ENCODE measurements at regions not wholly inside any gene's neighbourhood (a gene's known extent, or its start where the extent isn't known, plus 50 kb on each side); places are given as distances from the start of the nearest gene placed in this dataset.

GRCh38 chr2:223161873-223162458 lies 110.0 kb downstream of the KCNE4 start:
- H3K9me3 ChIP-seq (ENCODE audit: low read length): no peaks in the 10 kb centered on the region
- no peak for DNase-seq
- no peak overlapping the region for H2AFZ ChIP-seq (ENCODE audit: low read length)
- no TSS peak for BruUV-seq (replicated peaks)
- no peaks in the 10 kb centered on the region for H3F3A ChIP-seq (ENCODE audit: low read length, unreplicated experiment)
- TF ChIP-seq CTCF (conservative IDR thresholded peaks at IDR 0.05; ENCODE audit: low read depth, low read length): no peak
- H3K9me2 ChIP-seq (replicated peaks; ENCODE audit: low read length): no peaks in the 10 kb centered on the region
- no peak for ATAC-seq
- H4K20me1 ChIP-seq (ENCODE audit: low read length): no peaks in the 10 kb centered on the region
- H3K79me2 ChIP-seq (ENCODE audit: low read length): no peaks in the 10 kb centered on the region
- ChIA-PET POLR2A (ENCODE audit: unreplicated experiment) (no interaction called here), CTCF (no interaction called here)
- no peaks in the 10 kb centered on the region for H3K36me3 ChIP-seq (ENCODE audit: low read depth, low read length)
- no peak overlapping the region for H3K9ac ChIP-seq (ENCODE audit: low read length)
- H3K4me3 ChIP-seq (ENCODE audit: low read length): no peak overlapping the region
- intact Hi-C loops (cut with micrococcal nuclease): no loop called here
- no peaks in the 10 kb centered on the region for H3K4me1 ChIP-seq (ENCODE audit: insufficient read depth, low read length)
- no peak overlapping the region for H3K27ac ChIP-seq (ENCODE audit: low read length)
- H3K27me3 ChIP-seq (ENCODE audit: low read length): peaks cover 43% of the 10 kb centered on the region
- no peak overlapping the region for H3K4me2 ChIP-seq (ENCODE audit: low read length)

- Histone ChIP-seq H3K9me2 (replicated peaks; ENCODE audit: low read length) (no peaks in the 10 kb centered on the region), H3K27ac (ENCODE audit: low read length) (no peak overlapping the region), H3K4me2 (ENCODE audit: low read length) (no peak overlapping the region), H3K27me3 (ENCODE audit: low read length) (peaks cover 19% of the 10 kb centered on the region), H3K9me3 (ENCODE audit: low read length) (no peaks in the 10 kb centered on the region), H3K9ac (ENCODE audit: low read length) (no peak overlapping the region), H2AFZ (ENCODE audit: low read length) (no peak overlapping the region), H3K4me3 (ENCODE audit: low read length) (no peak overlapping the region), H3K79me2 (ENCODE audit: low read length) (no peaks in the 10 kb centered on the region), H4K20me1 (ENCODE audit: low read length) (no peaks in the 10 kb centered on the region), H3F3A (ENCODE audit: low read length, unreplicated experiment) (no peaks in the 10 kb centered on the region), H3K4me1 (ENCODE audit: insufficient read depth, low read length) (no peaks in the 10 kb centered on the region), H3K36me3 (ENCODE audit: low read depth, low read length) (no peaks in the 10 kb centered on the region)
- intact Hi-C loops (cut with micrococcal nuclease): no loop called here
- ChIA-PET CTCF (no interaction called here), POLR2A (ENCODE audit: unreplicated experiment) (no interaction called here)
- no peak for DNase-seq
- TF ChIP-seq EZH2phosphoT487 (IDR thresholded peaks at IDR 0.05; ENCODE audit: borderline replicate concordance, low read length) (no peak), CTCF (conservative IDR thresholded peaks at IDR 0.05; ENCODE audit: low read depth, low read length) (no peak), EZH2 (IDR thresholded peaks at IDR 0.05; ENCODE audit: low read length, unreplicated experiment) (no peak)
- no peak for ATAC-seq
- BruUV-seq (replicated peaks): no TSS peak
Measured at GRCh38 chr2:223165423-223166214, 113.6 kb downstream of the KCNE4 start.

DNA sequence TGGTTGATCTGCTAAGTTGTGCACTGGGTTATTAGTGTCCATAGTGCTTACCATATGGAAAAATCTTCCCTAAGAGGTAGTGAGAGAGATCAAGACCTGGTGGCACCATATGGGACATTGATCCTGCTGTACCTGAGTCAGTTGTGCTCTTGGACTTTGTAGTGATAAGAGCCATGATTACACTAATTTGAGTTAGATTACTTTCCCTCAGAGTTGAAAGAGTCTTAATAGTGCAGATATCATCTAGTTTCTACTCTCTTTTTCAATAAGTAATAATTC lies 114.2 kb downstream of the KCNE4 start:
- intact Hi-C loops (cut with micrococcal nuclease): no loop called here
- Histone ChIP-seq H3K9me2 (replicated peaks; ENCODE audit: low read length) (no peaks in the 10 kb centered on the region), H3K36me3 (ENCODE audit: low read depth, low read length) (no peaks in the 10 kb centered on the region), H2AFZ (ENCODE audit: low read length) (no peak overlapping the region), H3K27me3 (ENCODE audit: low read length) (peaks cover 14% of the 10 kb centered on the region), H3F3A (ENCODE audit: low read length, unreplicated experiment) (no peaks in the 10 kb centered on the region), H3K4me1 (ENCODE audit: insufficient read depth, low read length) (no peaks in the 10 kb centered on the region), H3K4me3 (ENCODE audit: low read length) (no peak overlapping the region), H3K9ac (ENCODE audit: low read length) (no peak overlapping the region), H3K4me2 (ENCODE audit: low read length) (no peak overlapping the region), H3K27ac (ENCODE audit: low read length) (no peak overlapping the region), H3K79me2 (ENCODE audit: low read length) (no peaks in the 10 kb centered on the region), H3K9me3 (ENCODE audit: low read length) (no peaks in the 10 kb centered on the region), H4K20me1 (ENCODE audit: low read length) (no peaks in the 10 kb centered on the region)
- TF ChIP-seq EZH2phosphoT487 (IDR thresholded peaks at IDR 0.05; ENCODE audit: borderline replicate concordance, low read length) (no peak), EZH2 (IDR thresholded peaks at IDR 0.05; ENCODE audit: low read length, unreplicated experiment) (no peak), CTCF (conservative IDR thresholded peaks at IDR 0.05; ENCODE audit: low read depth, low read length) (no peak)
- ChIA-PET POLR2A (ENCODE audit: unreplicated experiment) (no interaction called here), CTCF (no interaction called here)
- ATAC-seq (no peak), DNase-seq (no peak)
- BruUV-seq (replicated peaks): no TSS peak

Data from PC-3 (cell line).